HCT116 (cell line): ENCODE measurements at regions not wholly inside any gene's neighbourhood (a gene's known extent, or its start where the extent isn't known, plus 50 kb on each side); places are given as distances from the start of the nearest gene placed in this dataset.

Experiments
- ATAC-seq: fragments of 200-7000 bp; cut with Tn5 transposase; 2 replicates; pipeline ENCODE4 v1.9.1; 2020; ENCODE audit warnings: mild to moderate bottlenecking, moderate library complexity
- BruUV-seq: library from RNA; stranded (reverse); fragments of 400-500 nt; replicated peaks from 2 replicates; lab custom pipeline; 2021; lab: Mats Ljungman, UMichigan
- CTCF ChIA-PET: fragments of 300-600 bp; sonication (Branson Sonifier 250); formaldehyde crosslinking; loops from one replicate; lab custom pipeline; 2021; ENCODE audit warnings: antibody characterized with exemption; lab: Charles Lee
- POLR2A ChIA-PET: fragments of 300-600, 350-600 bp; sonication (Branson Sonifier 250); formaldehyde crosslinking; loops from one replicate; lab custom pipeline; 2021; ENCODE audit warnings: antibody characterized with exemption; lab: Charles Lee
- RAD21 ChIA-PET, 2 experiments: fragments of 300-600 bp; sonication (Branson Sonifier 250); formaldehyde crosslinking; loops; one replicate each; lab custom pipeline; 2023; ENCODE audit warnings: low total read pairs in 2 of 2; ENCODE audit not compliant: uncharacterized antibody in 2 of 2, unreplicated experiment in 2 of 2, low non-redundant PET in 1 of 2; lab: Charles Lee
- DNase-seq: peaks from one replicate; pipeline ENCODE4 v3.0.0-alpha.2; 2010; ENCODE audit warnings: low read depth, low spot score
- H2AFZ ChIP-seq: fragments of 200-600 bp; shearing (Covaris generic), sonication (generic); 2 replicates; pipeline ENCODE4 v1.6.1; 2017; ENCODE audit warnings: low read depth, mixed run types, mixed read lengths, antibody characterized with exemption, low read length; ENCODE audit not compliant: poor library complexity, severe bottlenecking
- H3K27ac ChIP-seq: 2 replicates; pipeline ENCODE4 v1.5.1; 2012; ENCODE audit warnings: low read depth, low read length
- H3K27me3 ChIP-seq: fragments of 200-600 bp; sonication (generic); 2 replicates; pipeline ENCODE4 v1.6.1; 2016; ENCODE audit warnings: mixed run types, low read length, mixed read lengths; ENCODE audit not compliant: insufficient read depth
- H3K36me3 ChIP-seq, 2 experiments: fragments of 200-500 bp in 1 of 2; fragments of 200-600 bp in 1 of 2; sonication (Bioruptor generic) in 1 of 2; sonication (generic) in 1 of 2; 2 replicates each; pipeline versions ENCODE4 v1.5.1 to v1.6.1; 2014 to 2016; ENCODE audit warnings: low read length in 2 of 2, inconsistent platforms in 1 of 2, mixed read lengths in 1 of 2, mixed run types in 1 of 2; ENCODE audit not compliant: insufficient read depth in 2 of 2, control insufficient read depth in 1 of 2
- H3K4me1 ChIP-seq, 2 experiments: fragments of 200-600 bp in 1 of 2; sonication (generic) in 1 of 2; 2 replicates each; pipeline versions ENCODE4 v1.5.1 to v1.6.1; 2012 to 2017; ENCODE audit warnings: low read length in 2 of 2, inconsistent platforms in 1 of 2, mild to moderate bottlenecking in 1 of 2, mixed read lengths in 1 of 2, mixed run types in 1 of 2, moderate library complexity in 1 of 2; ENCODE audit not compliant: insufficient read depth in 2 of 2, control insufficient read depth in 1 of 2
- H3K4me2 ChIP-seq: fragments of 200-600 bp; sonication (generic); 2 replicates; pipeline ENCODE4 v1.6.1; 2017; ENCODE audit warnings: mixed run types, low read length, mixed read lengths
- H3K4me3 ChIP-seq, 2 experiments: fragments of 200-600 bp in 1 of 2; sonication (generic) in 1 of 2; replicated peaks in 1 of 2; 2 replicates each; pipeline ENCODE4 v1.5.1; 2011 to 2016; ENCODE audit warnings: low read length in 2 of 2, control low read depth in 1 of 2, low read depth in 1 of 2, mild to moderate bottlenecking in 1 of 2, mixed read lengths in 1 of 2, mixed run types in 1 of 2
- H3K79me2 ChIP-seq: fragments of 200-600 bp; sonication (generic); 2 replicates; pipeline ENCODE4 v1.6.1; 2017; ENCODE audit warnings: mild to moderate bottlenecking, mixed run types, low read length, moderate library complexity, mixed read lengths; ENCODE audit not compliant: insufficient read depth
- H3K9ac ChIP-seq: fragments of 200-600 bp; sonication (generic); 2 replicates; pipeline ENCODE4 v1.6.1; 2016; ENCODE audit warnings: low read length, mixed read lengths
- H3K9me2 ChIP-seq: fragments of 200-600 bp; sonication (generic), shearing (Covaris generic); 2 replicates; pipeline ENCODE4 v1.6.1; 2017; ENCODE audit warnings: mixed run types, mild to moderate bottlenecking, moderate library complexity; ENCODE audit not compliant: insufficient read depth
- H3K9me3 ChIP-seq, 2 experiments: fragments of 200-500 bp in 1 of 2; fragments of 200-600 bp in 1 of 2; sonication (Bioruptor generic) in 1 of 2; sonication (generic) in 1 of 2; 2 replicates each; pipeline ENCODE4 v1.6.1; 2014 to 2017; ENCODE audit warnings: low read length in 2 of 2, mixed read lengths in 2 of 2, inconsistent platforms in 1 of 2, low read depth in 1 of 2, mild to moderate bottlenecking in 1 of 2, mixed run types in 1 of 2, moderate library complexity in 1 of 2; ENCODE audit not compliant: control insufficient read depth in 1 of 2, insufficient read depth in 1 of 2
- H4K20me1 ChIP-seq: fragments of 200-600 bp; sonication (generic), shearing (Covaris generic); 2 replicates; pipeline ENCODE4 v1.6.1; 2017; ENCODE audit warnings: mixed run types, mild to moderate bottlenecking, moderate library complexity; ENCODE audit not compliant: insufficient read depth
- CBX3 ChIP-seq: IDR thresholded peaks from 2 replicates; pipeline ENCODE4 v1.6.1; 2012; ENCODE audit warnings: low read depth
- CTCF ChIP-seq, 3 experiments: fragments of 200-600 bp in 1 of 3; sonication (generic) in 1 of 3; IDR thresholded peaks in 2 of 3; conservative IDR thresholded peaks in 1 of 3; 2 replicates each; pipeline ENCODE4 v1.5.1; 2012 to 2017; ENCODE audit warnings: low read depth in 2 of 3, low read length in 2 of 3, antibody characterized with exemption in 1 of 3, borderline replicate concordance in 1 of 3, control low read depth in 1 of 3, mild to moderate bottlenecking in 1 of 3, mixed read lengths in 1 of 3, mixed run types in 1 of 3, moderate library complexity in 1 of 3; ENCODE audit not compliant: insufficient read depth in 1 of 3
- EGR1 ChIP-seq: IDR thresholded peaks from 2 replicates; pipeline ENCODE4 v1.6.1; 2012; ENCODE audit warnings: low read depth
- ELF1 ChIP-seq: IDR thresholded peaks from 2 replicates; pipeline ENCODE4 v1.6.1; 2012; ENCODE audit warnings: low read depth, borderline replicate concordance
- EZH2 ChIP-seq: fragments of 200-600 bp; sonication (generic); IDR thresholded peaks from 2 replicates; pipeline ENCODE4 v1.6.1; 2017; ENCODE audit warnings: antibody characterized with exemption, mixed run types
- EZH2phosphoT487 ChIP-seq: fragments of 200-600 bp; IDR thresholded peaks from 2 replicates; pipeline ENCODE4 v1.6.1; 2018; ENCODE audit warnings: antibody characterized with exemption, borderline replicate concordance
- JUND ChIP-seq: IDR thresholded peaks from 2 replicates; pipeline ENCODE4 v1.6.1; 2012
- MAX ChIP-seq: IDR thresholded peaks from 2 replicates; pipeline ENCODE4 v1.6.1; 2012
- POLR2A ChIP-seq: IDR thresholded peaks from 2 replicates; pipeline ENCODE4 v1.7.0; 2011; ENCODE audit warnings: borderline replicate concordance; ENCODE audit not compliant: insufficient read depth, insufficient read length; ENCODE audit errors: extremely low read depth
- SIN3A ChIP-seq: IDR thresholded peaks from 2 replicates; pipeline ENCODE4 v1.6.1; 2012; ENCODE audit warnings: low read depth
- SP1 ChIP-seq: IDR thresholded peaks from 2 replicates; pipeline ENCODE4 v1.6.1; 2012; ENCODE audit warnings: low read depth
- SRF ChIP-seq: IDR thresholded peaks from 2 replicates; pipeline ENCODE4 v1.6.1; 2012; ENCODE audit warnings: low read depth
- YY1 ChIP-seq: IDR thresholded peaks from 2 replicates; pipeline ENCODE4 v1.6.1; 2011; ENCODE audit warnings: low read length, low read depth, moderate library complexity, mild to moderate bottlenecking; ENCODE audit not compliant: insufficient replicate concordance; ENCODE audit errors: extremely low read depth
- ZNF274 ChIP-seq: fragments of 200-500 bp; sonication (Bioruptor generic); IDR thresholded peaks from 2 replicates; pipeline ENCODE4 v1.6.1; 2014; ENCODE audit warnings: mild to moderate bottlenecking, low read depth, low read length, inconsistent platforms
- intact Hi-C: fragments of 100-400 bp; cut with micrococcal nuclease; formaldehyde crosslinking; loops from 2 replicates; pipeline ENCODE4 v1.10.0; 2022
- TF ChIP-seq, protein P1 (sequence below): IDR thresholded peaks from 2 replicates; pipeline ENCODE4 v1.6.1; 2011; ENCODE audit warnings: mild to moderate bottlenecking, low read length, moderate library complexity; ENCODE audit not compliant: insufficient replicate concordance; ENCODE audit errors: extremely low read depth
- TF ChIP-seq, protein P2 (sequence below): IDR thresholded peaks from 2 replicates; pipeline ENCODE4 v1.6.1; 2012

- ChIA-PET POLR2A (no interaction called here), CTCF (no interaction called here)
- no peak overlapping the region for H3K27ac ChIP-seq
Measured at GRCh38 chr7:113548561-113548960, 370.2 kb downstream of the PPP1R3A start.

GRCh38 chr7:113548137-113548536 is 370.7 kb downstream of the PPP1R3A start:
- CTCF ChIA-PET: no interaction called here
- TF ChIP-seq, protein P1, sequence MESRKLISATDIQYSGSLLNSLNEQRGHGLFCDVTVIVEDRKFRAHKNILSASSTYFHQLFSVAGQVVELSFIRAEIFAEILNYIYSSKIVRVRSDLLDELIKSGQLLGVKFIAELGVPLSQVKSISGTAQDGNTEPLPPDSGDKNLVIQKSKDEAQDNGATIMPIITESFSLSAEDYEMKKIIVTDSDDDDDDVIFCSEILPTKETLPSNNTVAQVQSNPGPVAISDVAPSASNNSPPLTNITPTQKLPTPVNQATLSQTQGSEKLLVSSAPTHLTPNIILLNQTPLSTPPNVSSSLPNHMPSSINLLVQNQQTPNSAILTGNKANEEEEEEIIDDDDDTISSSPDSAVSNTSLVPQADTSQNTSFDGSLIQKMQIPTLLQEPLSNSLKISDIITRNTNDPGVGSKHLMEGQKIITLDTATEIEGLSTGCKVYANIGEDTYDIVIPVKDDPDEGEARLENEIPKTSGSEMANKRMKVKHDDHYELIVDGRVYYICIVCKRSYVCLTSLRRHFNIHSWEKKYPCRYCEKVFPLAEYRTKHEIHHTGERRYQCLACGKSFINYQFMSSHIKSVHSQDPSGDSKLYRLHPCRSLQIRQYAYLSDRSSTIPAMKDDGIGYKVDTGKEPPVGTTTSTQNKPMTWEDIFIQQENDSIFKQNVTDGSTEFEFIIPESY: no peak
- TF ChIP-seq SRF (no peak), ELF1 (no peak), POLR2A (no peak), JUND (no peak), CBX3 (no peak), CTCF (IDR thresholded peaks at IDR 0.05 in 2 of 3, conservative IDR thresholded peaks at IDR 0.05 in 1 of 3; ENCODE audit: borderline replicate concordance in 1 of 3, insufficient read depth in 1 of 3, low read depth in 2 of 3, low read length in 2 of 3) (no peak), EZH2 (no peak), MAX (no peak), YY1 (no peak), EGR1 (no peak), EZH2phosphoT487 (no peak), SIN3A (no peak)
- TF ChIP-seq, protein P2, sequence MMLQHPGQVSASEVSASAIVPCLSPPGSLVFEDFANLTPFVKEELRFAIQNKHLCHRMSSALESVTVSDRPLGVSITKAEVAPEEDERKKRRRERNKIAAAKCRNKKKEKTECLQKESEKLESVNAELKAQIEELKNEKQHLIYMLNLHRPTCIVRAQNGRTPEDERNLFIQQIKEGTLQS: no peak

More at GRCh38 chr7:113548561-113548960, 370.2 kb downstream of the PPP1R3A start:
- no peak overlapping the region for H2AFZ ChIP-seq
- H3K27me3 ChIP-seq: no peaks in the 10 kb centered on the region
- RAD21 ChIA-PET: no interaction called here
- no TSS peak for BruUV-seq
- H3K9ac ChIP-seq: no peak overlapping the region
- no peaks in the 10 kb centered on the region for H4K20me1 ChIP-seq
- H3K4me1 ChIP-seq: no peaks in the 10 kb centered on the region
- H3K9me3 ChIP-seq: no peaks in the 10 kb centered on the region
- H3K4me3 ChIP-seq: no peak overlapping the region
- no peaks in the 10 kb centered on the region for H3K9me2 ChIP-seq
- intact Hi-C loops: no loop called here
- no peaks in the 10 kb centered on the region for H3K79me2 ChIP-seq
- no peak for DNase-seq
- H3K36me3 ChIP-seq: no peaks in the 10 kb centered on the region
- TF ChIP-seq SP1 (no peak), ZNF274 (no peak)
- H3K4me2 ChIP-seq: no peak overlapping the region
- no peak for ATAC-seq

More at GRCh38 chr7:113548137-113548536, 370.7 kb downstream of the PPP1R3A start:
- Histone ChIP-seq H3K4me2 (no peak overlapping the region), H3K4me3 (no peak overlapping the region), H4K20me1 (no peaks in the 10 kb centered on the region), H2AFZ (no peak overlapping the region), H3K4me1 (no peaks in the 10 kb centered on the region), H3K27ac (no peak overlapping the region), H3K9ac (no peak overlapping the region), H3K27me3 (no peaks in the 10 kb centered on the region), H3K79me2 (no peaks in the 10 kb centered on the region), H3K9me2 (no peaks in the 10 kb centered on the region), H3K36me3 (no peaks in the 10 kb centered on the region), H3K9me3 (no peaks in the 10 kb centered on the region)
- intact Hi-C loops: no loop called here
- DNase-seq (no peak), ATAC-seq (no peak)
- ChIA-PET RAD21 (no interaction called here), POLR2A (no interaction called here)
- BruUV-seq: no TSS peak
